ENCODE measurements at regions not wholly inside any gene's neighbourhood (a gene's known extent, or its start where the extent isn't known, plus 50 kb on each side); places are given as distances from the start of the nearest gene placed in this dataset.
"Not testable (repeated sequence)": the region's sequence is repeated elsewhere in the genome, so short reads cannot be mapped to it uniquely, and the experiment has no call there.

DNA sequence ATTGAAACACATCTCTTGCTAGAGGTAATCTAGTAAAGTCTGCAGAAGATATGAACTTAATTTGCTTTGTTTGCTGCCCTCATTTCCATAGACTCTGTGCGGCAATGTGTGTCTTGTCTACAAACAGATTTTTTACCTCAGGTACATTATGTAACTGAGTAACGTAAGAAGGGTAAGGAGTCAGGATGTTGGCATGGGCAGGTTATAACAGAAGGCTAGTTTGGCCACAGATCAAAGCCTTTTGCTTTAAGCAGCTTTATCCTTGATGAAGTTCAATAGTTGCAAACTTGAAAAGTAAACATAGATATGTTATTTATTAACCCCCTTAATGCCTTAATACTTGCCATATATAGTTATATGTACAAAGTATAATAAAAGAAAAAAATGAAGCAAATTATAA, 391.6 kb upstream of the FKBP1C start:
- peaks cover 0 to 5% (median 0%) of the 10 kb centered on the region in 5 donors for H3K9me3 ChIP-seq (ENCODE audit: control insufficient read depth in 5 of 5, low read length in 5 of 5)
- H3K9ac ChIP-seq (ENCODE audit: low read length in 5 of 5) = no peak overlapping the region
- H3K36me3 ChIP-seq (ENCODE audit: control insufficient read depth in 5 of 5, insufficient read depth in 5 of 5, low read length in 5 of 5) = no peaks in the 10 kb centered on the region

DNA sequence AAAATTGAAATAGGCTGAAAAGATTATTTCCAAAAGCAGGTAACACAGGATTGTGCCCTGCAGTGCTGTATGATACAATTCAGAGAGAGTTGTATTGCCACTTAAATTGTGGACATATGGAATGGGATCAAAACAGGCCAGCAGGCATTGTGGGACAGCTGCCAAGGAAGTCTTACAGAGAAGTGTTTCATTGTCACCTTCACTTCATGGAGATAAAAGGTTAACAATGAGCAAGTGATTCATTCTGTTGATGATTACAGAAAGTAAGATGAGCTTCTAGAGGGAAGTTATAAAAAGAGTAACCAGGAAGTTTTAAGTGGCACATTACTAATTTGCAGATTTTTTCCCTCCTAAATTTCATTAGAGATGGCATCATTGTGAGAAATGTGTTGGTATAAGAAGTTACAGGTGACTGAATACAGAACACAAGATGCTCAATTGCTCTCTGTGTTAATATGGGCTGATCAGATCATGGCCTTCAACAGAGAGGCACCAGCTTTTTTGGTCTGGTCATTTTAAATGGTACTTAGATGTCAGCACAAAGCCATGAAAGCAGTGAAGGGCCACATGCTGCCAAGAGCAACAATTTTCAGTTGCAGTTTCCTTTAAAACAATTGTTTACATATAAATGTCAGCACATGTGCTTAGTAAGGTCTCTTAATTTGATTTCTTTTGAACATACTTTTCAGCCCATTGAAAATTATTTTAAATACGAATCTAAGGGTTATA, 402.5 kb upstream of the FKBP1C start:
- no peak overlapping the region for H3K27ac ChIP-seq (ENCODE audit: low read depth, low read length)
- no peaks in the 10 kb centered on the region for H3K4me1 ChIP-seq (ENCODE audit: control insufficient read depth in 5 of 5, insufficient read depth in 5 of 5, low read length in 5 of 5)
- H3K36me3 ChIP-seq (ENCODE audit: control insufficient read depth in 5 of 5, insufficient read depth in 5 of 5, low read length in 5 of 5) = no peaks in the 10 kb centered on the region
- H3K9ac ChIP-seq (ENCODE audit: low read length in 5 of 5) = no peak overlapping the region
- no peaks in the 10 kb centered on the region for H3K27me3 ChIP-seq (ENCODE audit: control insufficient read depth in 5 of 5, insufficient read depth in 4 of 5, low read length in 5 of 5)
- no peak overlapping the region for H3K4me3 ChIP-seq (ENCODE audit: low read depth in 1 of 5, low read length in 5 of 5)
- no peaks in the 10 kb centered on the region for H3K9me3 ChIP-seq (ENCODE audit: control insufficient read depth in 5 of 5, low read length in 5 of 5)

More for the DNA sequence above, 391.6 kb upstream of the FKBP1C start:
- Histone ChIP-seq H3K27ac (ENCODE audit: low read depth, low read length) (no peak overlapping the region), H3K27me3 (ENCODE audit: control insufficient read depth in 5 of 5, insufficient read depth in 4 of 5, low read length in 5 of 5) (no peaks in the 10 kb centered on the region), H3K4me3 (ENCODE audit: low read depth in 1 of 5, low read length in 5 of 5) (no peak overlapping the region), H3K4me1 (ENCODE audit: control insufficient read depth in 5 of 5, insufficient read depth in 5 of 5, low read length in 5 of 5) (no peaks in the 10 kb centered on the region)

DNA sequence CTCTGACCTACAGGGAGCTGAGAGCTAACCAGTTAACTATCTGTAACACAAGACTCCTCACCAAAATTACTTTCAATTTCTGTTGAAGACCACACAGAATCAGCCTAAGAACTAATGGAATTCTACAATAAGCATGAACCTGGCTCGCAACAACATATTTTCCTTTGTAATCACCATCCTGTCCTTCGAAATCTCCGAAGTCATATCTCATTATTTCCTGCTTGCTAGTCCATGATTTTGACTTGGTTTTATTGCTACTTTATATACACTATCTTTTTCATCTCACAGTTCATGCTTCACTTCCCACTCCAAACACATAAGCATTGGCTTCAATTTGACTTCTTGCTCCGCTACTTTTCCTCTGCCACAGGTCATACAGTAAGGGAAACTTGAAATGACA, 405.8 kb upstream of the FKBP1C start:
- Histone ChIP-seq H3K9ac (ENCODE audit: low read length in 5 of 5) (no peak overlapping the region), H3K27me3 (ENCODE audit: control insufficient read depth in 5 of 5, insufficient read depth in 4 of 5, low read length in 5 of 5) (no peaks in the 10 kb centered on the region), H3K27ac (ENCODE audit: low read depth, low read length) (no peak overlapping the region), H3K4me1 (ENCODE audit: control insufficient read depth in 5 of 5, insufficient read depth in 5 of 5, low read length in 5 of 5) (peaks cover 0 to 2% (median 0%) of the 10 kb centered on the region in 5 donors), H3K9me3 (ENCODE audit: control insufficient read depth in 5 of 5, low read length in 5 of 5) (no peaks in the 10 kb centered on the region), H3K36me3 (ENCODE audit: control insufficient read depth in 5 of 5, insufficient read depth in 5 of 5, low read length in 5 of 5) (no peaks in the 10 kb centered on the region), H3K4me3 (ENCODE audit: low read depth in 1 of 5, low read length in 5 of 5) (no peak overlapping the region)

DNA sequence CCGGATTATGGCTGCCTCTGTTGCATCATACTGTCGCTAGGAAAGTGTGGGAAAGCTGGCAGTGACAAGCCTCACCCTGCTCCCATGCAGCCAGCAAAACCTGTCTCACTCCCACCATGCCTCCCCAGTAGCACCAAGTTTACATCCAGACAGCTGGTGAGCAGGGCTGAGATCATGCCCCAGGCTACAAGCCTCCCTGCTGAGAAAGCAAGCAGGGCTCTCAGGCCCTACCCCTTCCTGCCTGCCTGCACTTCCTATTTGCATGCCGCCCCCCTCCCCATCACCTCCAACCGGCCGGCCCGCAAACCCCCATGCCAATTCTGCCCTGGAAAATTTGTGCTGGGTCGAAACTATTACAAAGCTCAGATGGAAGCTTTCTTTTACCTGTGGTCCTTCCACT, 408.2 kb upstream of the FKBP1C start:
- H3K9me3 ChIP-seq (ENCODE audit: control insufficient read depth in 5 of 5, low read length in 5 of 5) = no peaks in the 10 kb centered on the region
- H3K4me3 ChIP-seq (ENCODE audit: low read depth in 1 of 5, low read length in 5 of 5) = no peak overlapping the region
- no peak overlapping the region for H3K9ac ChIP-seq (ENCODE audit: low read length in 5 of 5)
- no peak overlapping the region for H3K27ac ChIP-seq (ENCODE audit: low read depth, low read length)
- no peaks in the 10 kb centered on the region for H3K36me3 ChIP-seq (ENCODE audit: control insufficient read depth in 5 of 5, insufficient read depth in 5 of 5, low read length in 5 of 5)
- peaks cover 0 to 2% (median 0%) of the 10 kb centered on the region in 5 donors for H3K4me1 ChIP-seq (ENCODE audit: control insufficient read depth in 5 of 5, insufficient read depth in 5 of 5, low read length in 5 of 5)
- H3K27me3 ChIP-seq (ENCODE audit: control insufficient read depth in 5 of 5, insufficient read depth in 4 of 5, low read length in 5 of 5) = no peaks in the 10 kb centered on the region

DNA sequence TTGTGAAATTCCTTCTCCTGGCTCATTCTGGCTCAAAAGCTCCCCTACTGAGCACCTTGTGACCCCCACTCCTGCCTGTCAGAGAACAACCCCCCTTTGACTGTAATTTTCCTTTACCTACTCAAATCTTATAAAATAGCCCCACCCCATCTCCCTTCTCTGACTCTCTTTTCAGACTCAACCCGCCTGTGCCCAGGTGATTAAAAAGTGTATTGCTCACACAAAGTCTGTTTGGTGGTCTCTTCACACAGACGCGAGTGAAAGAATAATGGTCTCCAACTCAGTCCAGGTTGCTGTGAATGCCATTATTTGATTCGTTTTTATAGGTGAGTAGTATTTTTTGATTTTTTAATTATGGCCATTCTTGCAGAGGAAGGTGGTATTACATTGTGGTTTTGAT, 414.1 kb upstream of the FKBP1C start:
- Histone ChIP-seq H3K4me3 (ENCODE audit: low read depth in 1 of 5, low read length in 5 of 5) (no peak overlapping the region), H3K27ac (ENCODE audit: low read depth, low read length) (no peak overlapping the region), H3K36me3 (ENCODE audit: control insufficient read depth in 5 of 5, insufficient read depth in 5 of 5, low read length in 5 of 5) (no peaks in the 10 kb centered on the region), H3K9me3 (ENCODE audit: control insufficient read depth in 5 of 5, low read length in 5 of 5) (no peaks in the 10 kb centered on the region), H3K9ac (ENCODE audit: low read length in 5 of 5) (no peak overlapping the region), H3K4me1 (ENCODE audit: control insufficient read depth in 5 of 5, insufficient read depth in 5 of 5, low read length in 5 of 5) (no peaks in the 10 kb centered on the region), H3K27me3 (ENCODE audit: control insufficient read depth in 5 of 5, insufficient read depth in 4 of 5, low read length in 5 of 5) (no peaks in the 10 kb centered on the region)

DNA sequence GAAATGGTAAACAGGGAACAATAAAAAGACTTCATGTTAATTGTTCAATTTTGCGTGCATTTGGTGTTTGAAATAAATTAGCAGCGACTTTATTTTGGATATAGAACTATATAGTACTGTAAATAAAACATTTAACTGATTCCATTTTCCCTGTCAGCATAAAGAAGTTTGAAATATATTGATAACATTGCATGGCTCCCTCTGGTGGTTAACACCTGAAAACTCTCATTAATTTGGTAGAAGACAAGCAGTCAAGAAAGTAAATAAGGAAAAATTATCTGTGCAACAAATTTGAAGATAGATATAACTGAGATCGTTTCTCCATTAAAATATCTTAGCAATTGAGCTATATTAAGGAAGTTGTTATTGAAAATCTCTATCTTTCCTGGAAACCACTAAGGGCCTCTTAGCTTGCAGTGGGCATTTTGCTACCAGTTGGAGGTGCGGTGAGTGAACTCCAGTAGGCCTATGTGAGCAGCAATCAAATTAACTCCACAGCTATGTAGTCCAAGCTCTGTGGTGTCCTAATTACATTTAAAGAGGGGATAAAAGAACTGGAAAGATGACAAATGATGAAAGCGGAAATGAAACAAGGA, 435.7 kb upstream of the FKBP1C start:
- Histone ChIP-seq H3K9ac (ENCODE audit: low read length in 5 of 5) (no peak overlapping the region), H3K4me3 (ENCODE audit: low read depth in 1 of 5, low read length in 5 of 5) (no peak overlapping the region), H3K36me3 (ENCODE audit: control insufficient read depth in 5 of 5, insufficient read depth in 5 of 5, low read length in 5 of 5) (no peaks in the 10 kb centered on the region), H3K27ac (ENCODE audit: low read depth, low read length) (no peak overlapping the region), H3K4me1 (ENCODE audit: control insufficient read depth in 5 of 5, insufficient read depth in 5 of 5, low read length in 5 of 5) (no peaks in the 10 kb centered on the region), H3K9me3 (ENCODE audit: control insufficient read depth in 5 of 5, low read length in 5 of 5) (no peaks in the 10 kb centered on the region), H3K27me3 (ENCODE audit: control insufficient read depth in 5 of 5, insufficient read depth in 4 of 5, low read length in 5 of 5) (no peaks in the 10 kb centered on the region)

DNA sequence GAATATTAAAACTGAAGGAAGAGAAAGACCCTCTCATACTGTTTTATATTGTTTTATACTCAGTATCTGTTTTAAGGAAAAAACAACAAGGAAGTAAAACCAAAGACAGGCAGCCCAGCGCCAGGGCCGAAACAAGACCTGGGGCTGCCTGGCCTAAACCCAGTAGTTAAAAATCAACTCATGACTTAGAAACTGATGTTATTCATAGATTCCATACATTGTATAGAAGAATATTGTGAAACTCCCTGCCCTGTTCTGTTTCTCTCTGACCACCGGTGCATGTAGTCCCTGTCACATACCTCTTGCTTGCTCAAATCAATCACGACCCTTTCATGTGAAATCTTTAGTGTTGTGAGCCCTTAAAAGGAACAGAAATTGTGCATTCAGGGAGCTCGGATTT, 445.1 kb upstream of the FKBP1C start:
- H3K27ac ChIP-seq (ENCODE audit: low read depth, low read length); H3K27me3 ChIP-seq (ENCODE audit: control insufficient read depth in 5 of 5, insufficient read depth in 4 of 5, low read length in 5 of 5); H3K9ac ChIP-seq (ENCODE audit: low read length in 5 of 5); H3K4me1 ChIP-seq (ENCODE audit: control insufficient read depth in 5 of 5, insufficient read depth in 5 of 5, low read length in 5 of 5); H3K36me3 ChIP-seq (ENCODE audit: control insufficient read depth in 5 of 5, insufficient read depth in 5 of 5, low read length in 5 of 5); H3K4me3 ChIP-seq (ENCODE audit: low read depth in 1 of 5, low read length in 5 of 5); H3K9me3 ChIP-seq (ENCODE audit: control insufficient read depth in 5 of 5, low read length in 5 of 5): not testable (repeated sequence)

DNA sequence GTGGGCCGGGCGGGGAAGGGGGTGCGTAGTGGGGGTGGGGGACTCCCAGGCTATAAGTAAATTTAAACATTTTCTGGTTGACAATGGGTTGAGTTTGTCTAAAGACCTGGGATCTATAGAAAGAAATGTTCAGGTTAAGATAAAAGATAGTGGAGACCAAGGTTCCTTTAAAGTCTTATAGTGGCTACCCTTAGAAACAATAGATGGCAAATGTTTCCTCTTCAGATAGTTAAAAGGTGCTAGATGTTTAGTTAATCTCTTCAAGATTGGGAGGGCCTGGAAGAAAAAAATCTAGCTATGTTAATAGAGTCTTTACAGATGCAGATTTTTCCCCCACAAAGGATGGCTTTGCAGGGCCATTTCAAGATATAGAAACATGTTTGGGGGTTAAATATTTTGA, 446.4 kb upstream of the FKBP1C start:
- no peaks in the 10 kb centered on the region for H3K9me3 ChIP-seq (ENCODE audit: control insufficient read depth in 5 of 5, low read length in 5 of 5)
- H3K4me3 ChIP-seq (ENCODE audit: low read depth in 1 of 5, low read length in 5 of 5) = no peak overlapping the region
- no peak overlapping the region for H3K9ac ChIP-seq (ENCODE audit: low read length in 5 of 5)
- no peaks in the 10 kb centered on the region for H3K36me3 ChIP-seq (ENCODE audit: control insufficient read depth in 5 of 5, insufficient read depth in 5 of 5, low read length in 5 of 5)
- H3K27ac ChIP-seq (ENCODE audit: low read depth, low read length) = no peak overlapping the region
- H3K27me3 ChIP-seq (ENCODE audit: control insufficient read depth in 5 of 5, insufficient read depth in 4 of 5, low read length in 5 of 5) = no peaks in the 10 kb centered on the region
- no peaks in the 10 kb centered on the region for H3K4me1 ChIP-seq (ENCODE audit: control insufficient read depth in 5 of 5, insufficient read depth in 5 of 5, low read length in 5 of 5)

DNA sequence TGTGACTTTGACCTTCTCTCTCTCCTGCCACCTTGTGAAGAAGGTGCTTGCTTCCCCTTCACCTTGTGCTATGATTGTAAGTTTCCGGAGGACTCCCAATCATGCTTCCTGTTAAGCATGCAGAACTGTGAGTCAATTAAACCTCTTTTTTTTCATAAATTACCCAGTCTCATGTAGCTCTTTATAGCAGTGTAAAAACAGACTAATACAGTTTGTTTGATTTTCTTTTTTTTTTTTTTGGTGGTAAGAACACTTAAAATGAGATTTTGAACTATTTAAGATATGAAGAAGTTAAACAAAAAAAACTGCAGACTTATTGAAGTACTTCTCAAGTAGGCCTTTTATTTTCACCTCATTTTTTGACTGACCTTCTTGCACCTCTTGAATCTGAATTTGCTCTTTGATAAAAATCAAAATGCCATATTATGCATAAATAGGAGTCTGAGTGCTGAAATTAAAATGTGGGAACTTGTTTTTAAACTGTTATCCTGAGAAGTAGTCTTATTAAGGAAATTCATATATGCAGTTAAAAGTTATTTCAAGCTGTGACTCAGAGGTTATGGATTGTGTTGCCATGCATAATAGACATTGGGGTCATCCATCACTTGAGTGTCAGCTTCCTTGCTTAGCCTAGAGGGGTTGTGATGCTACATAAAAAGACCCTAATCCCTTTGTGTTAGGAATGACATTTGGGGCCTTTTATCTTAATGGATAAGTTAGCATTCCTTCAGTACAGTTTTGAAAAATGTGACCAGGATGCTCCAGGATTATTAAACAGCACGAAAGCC, 447.9 kb upstream of the FKBP1C start:
- H3K4me3 ChIP-seq (ENCODE audit: low read depth in 1 of 5, low read length in 5 of 5) = no peak overlapping the region
- no peaks in the 10 kb centered on the region for H3K9me3 ChIP-seq (ENCODE audit: control insufficient read depth in 5 of 5, low read length in 5 of 5)
- no peaks in the 10 kb centered on the region for H3K36me3 ChIP-seq (ENCODE audit: control insufficient read depth in 5 of 5, insufficient read depth in 5 of 5, low read length in 5 of 5)
- no peaks in the 10 kb centered on the region for H3K4me1 ChIP-seq (ENCODE audit: control insufficient read depth in 5 of 5, insufficient read depth in 5 of 5, low read length in 5 of 5)
- no peaks in the 10 kb centered on the region for H3K27me3 ChIP-seq (ENCODE audit: control insufficient read depth in 5 of 5, insufficient read depth in 4 of 5, low read length in 5 of 5)
- H3K9ac ChIP-seq (ENCODE audit: low read length in 5 of 5) = no peak overlapping the region
- H3K27ac ChIP-seq (ENCODE audit: low read depth, low read length) = no peak overlapping the region

DNA sequence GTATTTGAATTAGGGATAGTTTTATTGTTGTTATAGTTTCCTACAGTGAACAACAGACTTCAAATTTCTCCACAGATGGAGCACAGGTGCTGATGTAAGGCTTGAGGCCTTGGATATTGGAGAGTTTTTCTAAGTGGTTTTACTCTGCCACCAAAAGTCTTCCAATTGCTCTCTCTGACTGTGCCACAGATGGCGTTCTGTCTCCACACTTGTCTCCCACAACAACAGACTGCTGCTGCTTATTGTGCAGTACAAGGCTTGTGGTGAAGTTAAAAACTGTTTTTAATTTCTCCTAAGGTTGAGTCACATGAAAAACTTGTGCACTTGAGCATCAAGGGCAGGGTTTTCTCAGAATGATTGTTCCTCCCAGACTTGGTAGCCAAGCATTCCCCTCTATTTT, 460.9 kb upstream of the KHDRBS2 start:
- Histone ChIP-seq H3K27ac (ENCODE audit: low read depth, low read length) (no peak overlapping the region), H3K27me3 (ENCODE audit: control insufficient read depth in 5 of 5, insufficient read depth in 4 of 5, low read length in 5 of 5) (no peaks in the 10 kb centered on the region), H3K9me3 (ENCODE audit: control insufficient read depth in 5 of 5, low read length in 5 of 5) (no peaks in the 10 kb centered on the region), H3K9ac (ENCODE audit: low read length in 5 of 5) (no peak overlapping the region), H3K36me3 (ENCODE audit: control insufficient read depth in 5 of 5, insufficient read depth in 5 of 5, low read length in 5 of 5) (no peaks in the 10 kb centered on the region), H3K4me3 (ENCODE audit: low read depth in 1 of 5, low read length in 5 of 5) (no peak overlapping the region), H3K4me1 (ENCODE audit: control insufficient read depth in 5 of 5, insufficient read depth in 5 of 5, low read length in 5 of 5) (no peaks in the 10 kb centered on the region)
